Stimulated activated CD4-positive, alpha-beta T cell treated with anti-CD3 and anti-CD28 coated beads, Interleukin-15, amount 100 ng/mL, for 48 hours (primary cell): ENCODE measurements at regions not wholly inside any gene's neighbourhood (a gene's known extent, or its start where the extent isn't known, plus 50 kb on each side); places are given as distances from the start of the nearest gene placed in this dataset.
"Not testable (repeated sequence)": the region's sequence is repeated elsewhere in the genome, so short reads cannot be mapped to it uniquely, and the experiment has no call there.

ENCODE experiments used
- DNase-seq, 2 donors: peaks; one replicate each; pipeline ENCODE4 v3.0.0-alpha.2; 2020; ENCODE audit warnings: low read depth in 2 of 2

- DNase-seq, result no peak
Observed at GRCh38 chr3:72039677-72040076, 254.7 kb upstream of the PROK2 start.

GRCh38 chr3:72036899-72037298 lies 252.0 kb upstream of the PROK2 start:
- no peak for DNase-seq

GRCh38 chr3:72035606-72036005 lies 250.7 kb upstream of the PROK2 start:
- DNase-seq, result no peak

- DNase-seq, result no peak
Observed at GRCh38 chr3:72034986-72035385, 250.0 kb upstream of the PROK2 start.

GRCh38 chr3:72033666-72034428 lies 248.9 kb upstream of the PROK2 start:
- DNase-seq, result no peak

- no peak for DNase-seq
Observed at GRCh38 chr3:72032441-72033135, 247.6 kb upstream of the PROK2 start.

- DNase-seq, result no peak
Observed at GRCh38 chr3:72031581-72031980, 246.6 kb upstream of the PROK2 start.

- DNase-seq, result not testable (repeated sequence)
Observed at GRCh38 chr3:72030296-72030695, 245.3 kb upstream of the PROK2 start.

- not testable (repeated sequence) for DNase-seq
Observed at GRCh38 chr3:72028726-72029125, 243.8 kb upstream of the PROK2 start.

GRCh38 chr3:72028307-72028706 lies 243.4 kb upstream of the PROK2 start:
- not testable (repeated sequence) for DNase-seq

GRCh38 chr3:72027728-72028127 lies 242.8 kb upstream of the PROK2 start:
- DNase-seq, result not testable (repeated sequence)

- no peak for DNase-seq
Observed at GRCh38 chr3:72022027-72022426, 237.1 kb upstream of the PROK2 start.

GRCh38 chr3:72021531-72021930 lies 236.6 kb upstream of the PROK2 start:
- no peak for DNase-seq

- DNase-seq, result no peak
Observed at GRCh38 chr3:72018343-72018984, 233.5 kb upstream of the PROK2 start.

- DNase-seq, result no peak
Observed at GRCh38 chr3:72017935-72018334, 233.0 kb upstream of the PROK2 start.

- no peak for DNase-seq
Observed at GRCh38 chr3:72017311-72017710, 232.4 kb upstream of the PROK2 start.

GRCh38 chr3:72015463-72015862 lies 230.5 kb upstream of the PROK2 start:
- DNase-seq, result no peak

GRCh38 chr3:72013084-72013483 lies 228.1 kb upstream of the PROK2 start:
- no peak for DNase-seq

GRCh38 chr3:72012363-72012762 lies 227.4 kb upstream of the PROK2 start:
- DNase-seq, result no peak

- no peak for DNase-seq
Observed at GRCh38 chr3:72011485-72011884, 226.5 kb upstream of the PROK2 start.

- DNase-seq, result no peak
Observed at GRCh38 chr3:72009851-72010443, 225.0 kb upstream of the PROK2 start.

GRCh38 chr3:72008226-72008996 lies 223.5 kb upstream of the PROK2 start:
- no peak for DNase-seq
